HG02852 (cell line): ENCODE measurements at regions not wholly inside any gene's neighbourhood (a gene's known extent, or its start where the extent isn't known, plus 50 kb on each side); places are given as distances from the start of the nearest gene placed in this dataset.

Experiments used
- ATAC-seq: cut with Tn5 transposase; IDR thresholded peaks from one replicate; pipeline ENCODE4 v1.9.1; 2021; ENCODE audit warnings: mild to moderate bottlenecking, moderate library complexity; ENCODE audit not compliant: unreplicated experiment

DNA sequence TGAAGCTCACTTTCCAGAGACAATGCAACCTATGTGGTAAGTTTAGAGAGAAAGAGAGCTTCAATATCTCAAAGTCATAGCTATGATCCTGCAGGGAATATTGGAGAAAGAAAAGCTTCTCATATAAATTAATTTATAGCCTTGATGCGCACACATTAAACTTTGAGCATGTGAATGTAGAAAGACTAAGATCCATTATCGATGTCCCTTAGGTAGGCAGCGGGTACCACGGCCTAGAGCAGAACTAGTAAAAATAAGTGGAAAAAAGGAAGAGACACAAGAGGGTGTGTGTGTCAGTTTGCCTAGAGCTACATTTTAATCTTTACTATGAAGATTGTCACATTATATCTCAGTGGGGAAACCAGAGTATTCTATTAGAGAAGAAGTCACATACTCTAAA lies 685.6 kb downstream of the AMY1C start:
- ATAC-seq = no peak

DNA sequence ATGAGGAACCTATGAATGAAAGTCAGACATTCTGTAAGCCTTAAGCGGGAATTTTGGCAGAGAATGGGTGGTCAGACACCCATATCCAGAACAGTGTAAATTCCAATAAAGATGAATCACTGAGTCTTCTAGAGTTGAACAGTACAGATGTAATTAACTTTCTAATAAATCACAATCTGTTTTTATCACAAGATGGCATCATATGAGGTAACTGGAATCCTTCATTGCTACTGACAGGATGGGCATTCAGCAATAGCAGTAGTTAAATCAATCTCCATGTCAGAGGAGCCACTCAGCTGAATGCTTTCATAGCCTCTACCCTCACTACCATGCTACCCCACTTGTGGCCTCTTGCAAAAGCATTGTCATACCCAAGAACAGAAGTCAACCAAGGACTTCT lies 690.3 kb downstream of the AMY1C start:
- ATAC-seq = no peak

DNA sequence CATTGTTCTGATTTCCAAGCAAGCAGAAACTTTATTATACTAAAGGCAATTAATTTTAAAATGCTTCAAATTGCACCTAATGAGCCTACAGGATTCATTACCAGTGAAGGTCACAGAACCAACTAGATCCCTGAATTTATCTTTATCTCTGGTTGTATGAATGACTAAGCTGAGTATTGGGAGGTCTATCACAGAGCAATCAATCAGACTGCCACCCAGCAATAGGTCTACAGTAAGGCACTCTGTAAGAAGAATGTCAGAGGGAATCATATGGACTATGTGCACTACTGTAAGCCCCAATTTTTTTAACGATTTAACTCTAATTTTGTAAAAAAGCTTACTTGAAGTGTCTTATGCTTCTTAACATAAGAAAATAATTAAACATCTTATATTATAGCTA lies 707.0 kb downstream of the AMY1C start:
- no peak for ATAC-seq

DNA sequence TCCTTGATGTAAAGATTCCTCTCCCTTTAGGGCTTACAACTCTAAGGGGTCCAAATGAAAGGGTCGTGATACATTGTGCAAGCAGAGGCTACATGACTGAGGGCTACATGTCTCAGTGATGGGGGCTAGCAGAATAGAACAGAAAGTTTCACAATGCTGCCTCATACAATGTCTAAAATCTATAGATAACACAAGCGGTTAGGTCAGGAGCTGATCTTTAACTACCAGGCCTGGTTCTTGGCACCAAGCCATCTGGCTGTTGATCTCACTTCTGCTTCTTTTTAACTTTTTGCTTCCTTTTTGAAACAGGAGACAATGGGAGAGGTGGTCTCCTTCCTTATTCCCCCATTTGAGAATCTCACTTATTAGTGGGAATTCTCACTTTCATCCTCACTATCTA lies 710.2 kb downstream of the AMY1C start:
- ATAC-seq = no peak

DNA sequence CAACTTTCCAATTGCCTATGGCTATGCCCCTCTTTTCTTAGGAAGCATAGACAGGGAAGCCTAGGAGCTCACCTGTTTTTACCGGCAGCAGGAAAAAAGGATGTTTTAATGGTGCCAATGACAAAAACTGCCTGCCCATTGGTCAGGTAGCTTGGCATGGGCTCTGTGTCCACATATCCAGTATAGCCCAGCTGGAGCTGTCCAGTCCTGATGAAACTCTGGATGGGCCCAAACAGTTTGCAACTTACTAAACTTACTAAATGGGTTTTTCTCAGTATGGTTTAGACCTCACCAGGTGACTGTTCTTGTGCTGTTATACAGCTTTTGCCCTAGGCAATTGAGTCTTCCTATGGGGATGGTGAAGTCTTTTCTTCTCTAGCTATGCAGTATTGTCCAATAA lies 711.2 kb downstream of the AMY1C start:
- no peak for ATAC-seq

DNA sequence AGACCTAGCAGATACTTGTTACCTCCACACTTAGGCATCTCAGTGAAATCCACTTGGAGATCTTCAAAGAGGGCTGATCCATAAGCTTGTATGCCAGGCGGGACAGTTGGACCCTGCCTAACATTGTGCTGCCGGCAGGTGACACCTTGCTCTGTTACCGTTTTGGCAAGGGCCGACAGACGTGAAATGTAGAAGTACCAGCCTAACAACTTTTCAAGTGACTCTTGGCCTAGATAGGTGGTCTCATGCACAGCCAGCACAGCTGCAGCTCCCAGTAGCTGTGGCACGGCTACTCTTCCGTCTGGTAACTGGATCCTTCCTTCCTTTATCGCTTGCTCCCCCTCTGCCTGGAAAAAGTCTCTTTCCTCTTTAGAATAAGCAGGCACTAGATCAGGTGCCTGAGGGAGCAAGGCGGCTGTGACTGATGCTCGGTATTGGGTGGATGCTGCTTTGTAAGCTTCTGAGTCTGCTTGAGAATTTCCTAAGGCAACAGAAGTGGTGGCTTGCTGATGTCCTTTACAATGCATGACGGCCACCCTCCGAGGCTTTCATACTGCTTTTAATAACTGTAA lies 713.5 kb downstream of the AMY1C start:
- no peak for ATAC-seq

DNA sequence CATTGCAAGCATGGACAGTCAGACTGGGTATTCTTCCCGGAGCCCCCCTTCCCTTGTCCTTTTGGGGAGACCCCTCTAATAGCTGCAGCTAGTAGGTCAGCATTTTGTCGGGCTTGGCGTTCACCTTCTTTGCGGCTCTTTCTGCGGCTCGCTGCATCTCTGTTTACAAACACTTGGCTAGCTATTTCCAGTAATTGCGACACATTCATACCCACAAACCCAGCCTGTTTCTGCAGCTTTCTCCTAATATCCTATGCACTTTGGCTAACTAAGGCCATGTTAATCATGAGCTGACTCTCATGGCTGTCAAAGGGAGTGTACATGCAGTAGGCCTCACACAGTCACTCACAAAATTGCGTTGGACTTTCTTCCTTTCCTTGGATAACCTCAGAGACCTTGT lies 716.4 kb downstream of the AMY1C start:
- ATAC-seq = no peak

DNA sequence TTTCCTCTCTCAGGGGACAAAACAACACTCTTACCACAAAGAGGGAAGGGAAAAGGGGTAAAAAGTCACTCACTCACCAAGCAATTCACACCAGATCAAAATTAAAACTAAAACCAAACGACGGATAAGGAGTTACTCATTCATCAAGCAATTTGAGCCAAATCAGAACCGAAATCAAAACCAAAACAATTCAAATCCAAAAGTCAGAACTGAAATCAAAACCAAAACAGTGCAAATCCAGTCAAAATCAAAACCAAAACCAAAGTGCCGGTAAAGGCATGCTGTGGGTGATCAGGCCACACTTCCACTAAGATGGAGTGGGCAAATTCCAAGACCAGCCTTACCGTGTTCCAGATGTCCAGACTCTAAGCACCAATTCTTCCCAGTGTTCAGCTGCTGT lies 717.9 kb downstream of the AMY1C start:
- ATAC-seq = peak; percentile 69

DNA sequence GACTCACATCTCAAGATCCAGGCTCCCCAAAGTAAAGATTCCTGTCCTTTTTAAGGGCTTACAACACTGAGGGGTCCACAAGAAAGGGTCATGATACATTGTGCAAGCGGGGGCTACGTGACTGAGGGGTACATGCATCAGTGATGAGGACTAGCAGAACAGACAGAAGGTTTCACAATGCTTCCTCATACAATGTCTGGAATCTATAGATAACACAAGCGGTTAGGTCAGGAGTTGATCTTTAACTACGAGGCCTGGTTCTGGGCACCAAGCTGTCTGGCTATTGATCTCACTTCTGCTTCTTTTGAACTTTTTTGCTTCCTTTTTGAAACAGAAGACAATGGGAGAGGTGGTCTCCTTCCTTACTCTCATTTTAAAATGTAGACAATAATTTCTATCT lies 718.6 kb downstream of the AMY1C start:
- ATAC-seq = no peak

DNA sequence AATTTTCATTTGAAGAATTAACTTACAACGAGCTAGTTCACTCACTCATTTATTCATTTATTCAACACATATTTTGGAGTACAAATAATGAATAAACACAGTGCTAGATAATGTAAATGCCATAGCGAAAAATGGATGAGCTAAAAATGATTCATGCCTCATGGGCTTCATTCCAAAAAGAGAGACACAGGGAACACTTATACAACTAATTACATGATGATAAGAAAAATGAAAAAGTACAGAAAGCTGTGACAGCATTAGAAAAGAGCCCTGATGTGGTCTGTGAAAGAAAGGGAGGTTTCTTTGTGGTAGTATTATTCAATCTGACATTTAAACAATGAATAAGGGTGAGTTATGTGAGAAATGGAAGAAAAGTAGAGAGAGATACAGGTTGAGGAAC lies 726.4 kb downstream of the AMY1C start:
- ATAC-seq = no peak

DNA sequence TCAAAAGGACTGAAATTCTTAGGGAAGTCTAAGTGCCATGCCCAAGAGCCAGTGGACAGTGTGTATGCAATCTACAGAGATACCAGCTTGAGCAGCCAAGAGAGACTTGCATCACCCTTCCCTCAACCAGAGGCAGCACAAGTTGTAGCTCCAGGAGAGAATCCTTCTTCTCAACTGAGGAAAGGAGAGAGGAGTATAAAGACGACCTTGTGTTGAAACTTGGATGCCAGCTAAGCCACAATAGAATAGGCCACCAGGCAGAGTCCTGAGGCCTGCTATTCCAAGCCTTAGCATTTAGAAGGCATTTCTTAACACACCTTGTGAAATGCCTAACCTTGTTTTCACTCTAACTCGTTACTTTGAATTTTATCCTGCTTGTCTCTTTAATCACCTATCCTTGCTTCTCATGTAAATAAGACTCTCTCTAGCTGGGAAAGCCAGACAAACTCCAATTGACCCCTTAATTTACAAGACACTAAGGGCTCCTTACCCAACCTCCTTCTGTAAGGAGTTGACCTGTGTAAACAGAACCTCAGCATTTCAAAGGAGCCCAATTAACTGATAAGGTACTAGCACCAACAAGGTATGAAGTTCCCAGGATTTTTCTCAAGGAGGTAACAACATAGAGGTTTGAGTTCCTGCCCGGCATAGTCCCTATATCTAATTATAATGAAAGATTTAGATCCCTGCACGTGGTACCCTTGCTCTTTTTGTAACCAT lies 738.8 kb downstream of the AMY1C start:
- no peak for ATAC-seq

DNA sequence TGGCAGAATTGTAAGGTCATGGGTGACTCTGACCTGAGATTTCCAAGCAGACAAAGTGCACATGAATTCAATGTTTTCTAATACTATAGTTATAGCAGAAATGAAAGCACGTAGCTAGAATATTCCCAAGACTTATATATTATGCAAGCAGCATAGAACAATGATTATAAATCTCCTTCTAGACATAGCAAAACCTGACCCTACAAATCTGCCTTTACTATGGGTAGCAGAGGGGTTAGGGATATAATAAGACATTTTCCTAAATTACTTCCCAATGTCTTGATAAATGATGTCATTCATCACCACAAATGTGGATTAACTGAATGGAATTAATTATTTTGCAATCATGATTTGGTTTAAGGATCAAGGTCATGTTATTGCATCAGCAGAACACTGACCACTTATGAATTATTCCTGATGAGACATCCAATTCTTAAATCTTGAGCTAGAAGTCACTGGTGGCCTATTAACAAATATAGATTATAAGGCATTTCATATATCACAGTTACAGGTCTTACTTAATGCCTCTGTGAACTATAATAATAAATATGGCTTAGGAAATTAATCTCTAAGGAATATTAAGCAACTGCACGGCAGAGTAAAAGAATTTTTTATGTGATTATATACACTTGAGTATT lies 776.6 kb downstream of the AMY1C start:
- no peak for ATAC-seq

DNA sequence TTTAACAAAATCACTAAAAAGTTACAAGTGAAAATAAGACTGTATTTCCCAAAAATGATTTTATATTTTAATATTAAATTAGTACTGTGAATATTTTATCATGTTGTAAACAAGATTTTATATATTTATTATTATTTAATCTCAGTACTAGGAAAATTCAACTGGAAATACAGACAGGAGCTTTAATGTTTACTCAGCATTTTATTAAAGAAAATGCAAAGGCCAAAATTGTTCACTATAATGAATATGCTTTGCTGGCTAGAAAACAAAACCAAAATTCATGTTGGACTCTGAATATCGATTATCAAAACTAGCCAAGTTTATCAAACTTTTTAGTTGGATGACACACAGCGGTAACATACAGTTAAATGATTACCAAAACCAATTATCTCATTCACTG lies 782.3 kb downstream of the AMY1C start:
- ATAC-seq = no peak

DNA sequence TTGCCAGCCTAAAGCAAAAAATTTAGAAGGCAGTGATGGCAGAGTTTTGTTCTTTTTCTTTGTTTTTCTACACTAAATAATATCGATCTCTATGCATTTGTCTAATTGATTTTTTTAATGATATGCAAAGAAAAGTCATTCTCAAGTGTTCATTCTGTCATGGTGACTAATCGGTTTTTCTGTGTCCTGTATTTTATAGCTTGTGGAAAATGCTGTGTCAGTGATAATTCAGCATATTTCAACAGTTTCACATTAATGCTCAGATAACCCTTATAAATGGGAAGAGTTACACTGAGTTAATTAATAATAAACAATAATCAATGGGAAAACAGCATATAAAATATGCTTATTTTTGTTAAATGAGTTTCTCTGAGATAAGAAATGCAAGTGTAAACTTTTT lies 824.9 kb downstream of the AMY1C start:
- no peak for ATAC-seq

DNA sequence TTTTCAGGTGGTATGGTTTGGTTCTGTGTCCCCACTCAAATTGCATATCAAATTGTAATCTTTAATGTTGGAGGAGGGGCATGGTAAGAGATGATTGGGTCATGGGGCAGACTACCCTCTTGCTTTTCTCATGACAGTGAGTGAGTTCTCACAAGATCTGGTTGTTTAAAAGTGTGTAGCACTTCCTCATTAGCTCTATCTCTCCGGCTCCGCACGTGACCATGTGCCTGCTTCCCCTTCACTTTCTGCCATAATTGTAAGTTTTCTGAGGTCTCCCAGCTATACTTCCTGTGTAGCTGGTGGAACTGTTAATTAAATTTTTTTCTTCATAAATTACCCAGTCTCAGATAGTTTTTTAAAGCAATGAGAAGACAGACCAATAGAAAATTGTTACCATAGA lies 843.2 kb downstream of the AMY1C start:
- ATAC-seq = peak; percentile 55

DNA sequence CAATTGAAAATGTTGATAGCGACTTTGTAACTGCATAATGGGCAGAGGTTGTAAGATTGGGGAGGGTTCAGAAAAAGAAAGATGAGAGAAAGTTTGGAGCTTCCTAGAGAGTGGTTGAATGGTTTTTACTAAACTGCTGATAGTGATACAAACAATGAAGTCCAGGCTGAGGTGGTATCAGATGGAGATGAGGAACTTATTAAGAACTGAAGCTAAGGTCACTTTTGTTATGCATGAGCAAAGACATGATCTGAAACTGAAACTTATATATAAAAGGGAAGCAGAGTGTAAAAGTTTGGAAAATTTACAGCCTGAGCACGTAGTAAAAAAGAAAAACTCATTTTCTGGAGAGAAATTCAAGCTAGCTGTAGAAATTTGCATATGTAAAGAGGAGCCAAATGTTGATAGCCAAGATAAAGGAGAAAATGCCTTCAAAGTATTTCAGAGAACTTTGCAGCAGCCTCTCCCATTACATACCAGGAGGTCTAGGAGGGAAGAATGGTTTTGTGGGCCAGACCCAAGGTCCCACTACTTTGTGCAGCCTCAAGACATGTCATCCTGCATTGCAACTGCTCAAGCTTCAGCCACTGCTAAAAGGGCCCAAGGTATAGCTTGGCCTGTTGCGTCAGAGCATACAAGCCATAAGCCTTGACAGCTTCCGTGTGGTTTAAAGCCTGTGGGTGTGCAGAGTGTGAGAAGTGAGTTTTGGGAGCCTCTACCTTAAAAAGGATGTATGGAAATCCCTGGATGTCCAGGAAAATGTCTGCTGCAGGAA lies 843.9 kb downstream of the AMY1C start:
- ATAC-seq = peak; percentile 62

DNA sequence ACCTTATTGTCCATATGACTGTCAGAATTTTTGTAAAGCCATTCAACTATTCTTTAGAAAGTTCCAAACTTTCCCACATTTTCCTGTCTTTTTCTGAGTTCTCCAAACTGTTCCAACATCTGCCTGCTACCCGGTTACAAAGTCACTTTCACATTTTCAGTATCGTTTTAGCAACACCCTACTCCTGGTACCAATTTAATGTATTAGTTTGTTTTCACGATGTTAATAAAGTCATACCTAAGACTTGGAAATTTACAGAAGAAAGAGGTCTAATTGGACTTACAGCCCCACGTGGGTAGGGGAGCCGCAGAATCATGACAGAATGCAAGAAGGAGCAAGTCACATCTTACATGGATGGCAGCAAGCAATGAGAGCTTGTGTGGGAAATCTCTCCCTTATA lies 867.8 kb downstream of the AMY1C start:
- no peak for ATAC-seq

DNA sequence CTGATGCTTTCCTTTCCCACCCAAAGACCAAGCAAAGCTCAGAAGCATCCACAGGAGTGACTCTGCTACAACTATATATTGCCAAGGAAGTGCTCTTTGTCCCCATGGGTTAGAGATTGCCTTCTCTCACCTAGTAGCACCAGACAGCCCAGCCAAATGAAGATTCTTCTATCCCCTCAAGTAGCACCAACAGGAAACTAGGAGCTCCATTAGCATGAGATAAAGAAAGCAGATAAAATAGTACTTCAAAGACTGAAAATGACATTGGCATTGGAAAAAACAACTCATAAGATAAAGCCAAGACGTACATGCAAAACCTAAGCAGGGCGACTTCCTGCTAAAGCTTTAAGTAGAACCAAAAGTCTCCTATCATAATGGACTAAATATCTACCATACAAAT lies 871.5 kb downstream of the AMY1C start:
- ATAC-seq = no peak

DNA sequence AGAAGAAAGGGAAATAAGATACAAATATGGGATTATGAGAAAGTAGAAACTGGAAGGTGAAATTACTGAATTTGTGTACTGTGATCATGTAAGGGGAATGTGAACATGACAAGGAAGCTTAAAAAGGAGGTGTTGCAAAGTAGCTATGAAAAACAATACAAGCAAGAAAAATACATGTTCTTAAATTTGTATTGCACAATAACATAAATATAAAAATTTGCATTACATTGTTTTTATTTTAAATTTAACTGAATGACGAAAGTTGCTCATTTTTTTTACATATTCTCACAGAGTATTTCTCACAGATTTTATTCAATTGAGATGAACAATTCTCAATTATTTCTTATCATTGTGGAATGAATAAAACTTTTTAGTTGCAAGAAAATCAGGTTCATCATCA lies 874.8 kb downstream of the AMY1C start:
- no peak for ATAC-seq

DNA sequence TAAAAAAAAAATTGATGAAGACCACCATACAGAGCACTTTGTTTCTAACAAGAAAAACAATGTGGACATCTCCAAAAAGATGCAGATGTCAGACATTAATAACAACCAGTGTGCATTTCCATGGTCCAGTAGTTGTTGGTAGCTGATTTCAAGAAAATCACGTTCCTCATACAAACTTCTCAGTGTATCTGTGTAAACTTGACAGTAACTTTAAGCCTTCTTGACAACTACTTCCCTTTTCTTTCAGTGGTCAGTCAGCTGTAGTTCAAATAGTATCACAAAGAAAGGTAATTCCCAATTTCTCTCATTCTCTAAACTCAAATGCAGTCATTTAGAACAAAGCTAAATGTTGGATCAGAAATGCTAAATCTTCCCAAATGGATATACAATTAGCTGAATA lies 879.9 kb downstream of the AMY1C start:
- no peak for ATAC-seq

DNA sequence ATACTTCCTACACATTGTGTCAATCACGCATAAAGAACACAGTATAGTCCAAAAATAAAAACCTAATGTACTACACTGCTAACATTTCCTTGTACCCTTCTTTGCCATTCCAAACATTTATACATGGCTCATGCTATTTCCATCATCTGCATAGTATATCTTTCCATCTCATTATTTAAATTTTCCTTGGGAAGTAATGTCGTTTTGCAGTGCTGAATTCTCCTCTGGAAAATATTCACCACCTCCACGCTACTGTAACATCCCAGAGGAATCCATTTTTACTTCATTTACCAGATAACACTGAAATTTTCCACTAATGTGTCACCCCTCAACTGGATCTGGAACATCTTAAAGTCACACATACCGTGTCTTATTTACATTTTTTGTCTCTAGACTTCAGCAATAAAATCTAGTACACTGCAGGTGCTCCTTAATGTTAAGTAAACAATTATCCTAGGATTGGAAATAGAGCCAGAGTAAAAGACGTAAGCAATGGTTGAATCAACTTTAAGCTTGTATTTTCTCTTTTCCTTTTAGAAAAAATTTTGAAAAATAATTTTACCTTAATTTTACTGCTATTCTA lies 881.0 kb downstream of the AMY1C start:
- no peak for ATAC-seq
